Mesenteric fat pad (tissue), 1 donor: ENCODE measurements at regions not wholly inside any gene's neighbourhood (a gene's known extent, or its start where the extent isn't known, plus 50 kb on each side); places are given as distances from the start of the nearest gene placed in this dataset.

ENCODE experiments used
- DNase-seq: peaks from one replicate; pipeline ENCODE4 v3.0.0-alpha.2; 2020; ENCODE audit warnings: low spot score
- donor health status: DM: yes; HTN: yes; CAD: no.

GRCh38 chr2:5751873-5752482 lies 59.8 kb downstream of the SOX11 start:
- no peak for DNase-seq

- no peak for DNase-seq
These were observed 64.1 kb downstream of the SOX11 start for GRCh38 chr2:5756272-5756671.

- no peak for DNase-seq
These were observed 66.2 kb downstream of the SOX11 start for GRCh38 chr2:5758346-5758745.

- no peak for DNase-seq
These were observed 67.8 kb downstream of the SOX11 start for GRCh38 chr2:5759949-5760348.

GRCh38 chr2:5763531-5763930 lies 71.3 kb downstream of the SOX11 start:
- DNase-seq, result no peak

GRCh38 chr2:5764041-5764440 lies 71.9 kb downstream of the SOX11 start:
- DNase-seq, result no peak

GRCh38 chr2:5766056-5766455 lies 73.9 kb downstream of the SOX11 start:
- DNase-seq, result no peak

- no peak for DNase-seq
These were observed 74.4 kb downstream of the SOX11 start for GRCh38 chr2:5766561-5766960.

GRCh38 chr2:5777131-5777535 lies 84.9 kb downstream of the SOX11 start:
- DNase-seq, result no peak

GRCh38 chr2:5781679-5782078 lies 89.5 kb downstream of the SOX11 start:
- no peak for DNase-seq

GRCh38 chr2:5782103-5782502 lies 89.9 kb downstream of the SOX11 start:
- no peak for DNase-seq

- DNase-seq, result no peak
These were observed 96.3 kb downstream of the SOX11 start for GRCh38 chr2:5788447-5788846.

- no peak for DNase-seq
These were observed 99.2 kb downstream of the SOX11 start for GRCh38 chr2:5791371-5791770.

- no peak for DNase-seq
These were observed 101.8 kb downstream of the SOX11 start for GRCh38 chr2:5794012-5794411.

GRCh38 chr2:5798084-5798483 lies 105.9 kb downstream of the SOX11 start:
- DNase-seq, result no peak

- DNase-seq, result no peak
These were observed 107.2 kb downstream of the SOX11 start for GRCh38 chr2:5799348-5799747.

GRCh38 chr2:5803547-5803946 lies 111.4 kb downstream of the SOX11 start:
- DNase-seq, result no peak

GRCh38 chr2:5818961-5819600 lies 126.9 kb downstream of the SOX11 start:
- DNase-seq, result no peak

GRCh38 chr2:5824126-5824525 lies 131.9 kb downstream of the SOX11 start:
- DNase-seq, result no peak

- no peak for DNase-seq
These were observed 133.5 kb downstream of the SOX11 start for GRCh38 chr2:5825686-5826085.

GRCh38 chr2:5826979-5827655 lies 134.9 kb downstream of the SOX11 start:
- no peak for DNase-seq

GRCh38 chr2:5834501-5834900 lies 142.3 kb downstream of the SOX11 start:
- DNase-seq, result no peak

- DNase-seq, result no peak
These were observed 147.4 kb downstream of the SOX11 start for GRCh38 chr2:5839550-5839949.
